Stomach smooth muscle (tissue), 2 donors: ENCODE measurements at regions not wholly inside any gene's neighbourhood (a gene's known extent, or its start where the extent isn't known, plus 50 kb on each side); places are given as distances from the start of the nearest gene placed in this dataset.

Source experiments
- H3K27ac ChIP-seq: one replicate; pipeline ENCODE4 v1.7.0; 2013; ENCODE audit warnings: mild to moderate bottlenecking, low read length, inconsistent platforms
- H3K27me3 ChIP-seq, 2 donors: one replicate each; pipeline ENCODE4 v1.7.0; 2013; ENCODE audit warnings: low read length in 2 of 2; ENCODE audit not compliant: insufficient read depth in 2 of 2, control insufficient read depth in 1 of 2
- H3K36me3 ChIP-seq, 2 donors: one replicate each; pipeline ENCODE4 v1.7.0; 2013; ENCODE audit warnings: low read length in 2 of 2; ENCODE audit not compliant: control insufficient read depth in 2 of 2, insufficient read depth in 2 of 2
- H3K4me1 ChIP-seq: one replicate; pipeline ENCODE4 v1.7.0; 2013; ENCODE audit warnings: low read length; ENCODE audit not compliant: control insufficient read depth, insufficient read depth
- H3K4me3 ChIP-seq, 2 donors: one replicate each; pipeline ENCODE4 v1.7.0; 2013; ENCODE audit warnings: low read length in 2 of 2
- H3K9ac ChIP-seq, 2 donors: one replicate each; pipeline ENCODE4 v1.7.0; 2013; ENCODE audit warnings: low read length in 2 of 2, mild to moderate bottlenecking in 1 of 2
- H3K9me3 ChIP-seq, 2 donors: one replicate each; pipeline ENCODE4 v1.7.0; 2013; ENCODE audit warnings: low read length in 2 of 2; ENCODE audit not compliant: control insufficient read depth in 2 of 2
- donor health status: healthy.
- donor health status: Pancreatic carcinoma.

GRCh38 chr10:43824934-43825333 is 176.3 kb upstream of the ZNF32 start:
- peak overlapping the region; percentile 53 for H3K27ac ChIP-seq
- H3K9ac ChIP-seq, result no peak overlapping the region

DNA sequence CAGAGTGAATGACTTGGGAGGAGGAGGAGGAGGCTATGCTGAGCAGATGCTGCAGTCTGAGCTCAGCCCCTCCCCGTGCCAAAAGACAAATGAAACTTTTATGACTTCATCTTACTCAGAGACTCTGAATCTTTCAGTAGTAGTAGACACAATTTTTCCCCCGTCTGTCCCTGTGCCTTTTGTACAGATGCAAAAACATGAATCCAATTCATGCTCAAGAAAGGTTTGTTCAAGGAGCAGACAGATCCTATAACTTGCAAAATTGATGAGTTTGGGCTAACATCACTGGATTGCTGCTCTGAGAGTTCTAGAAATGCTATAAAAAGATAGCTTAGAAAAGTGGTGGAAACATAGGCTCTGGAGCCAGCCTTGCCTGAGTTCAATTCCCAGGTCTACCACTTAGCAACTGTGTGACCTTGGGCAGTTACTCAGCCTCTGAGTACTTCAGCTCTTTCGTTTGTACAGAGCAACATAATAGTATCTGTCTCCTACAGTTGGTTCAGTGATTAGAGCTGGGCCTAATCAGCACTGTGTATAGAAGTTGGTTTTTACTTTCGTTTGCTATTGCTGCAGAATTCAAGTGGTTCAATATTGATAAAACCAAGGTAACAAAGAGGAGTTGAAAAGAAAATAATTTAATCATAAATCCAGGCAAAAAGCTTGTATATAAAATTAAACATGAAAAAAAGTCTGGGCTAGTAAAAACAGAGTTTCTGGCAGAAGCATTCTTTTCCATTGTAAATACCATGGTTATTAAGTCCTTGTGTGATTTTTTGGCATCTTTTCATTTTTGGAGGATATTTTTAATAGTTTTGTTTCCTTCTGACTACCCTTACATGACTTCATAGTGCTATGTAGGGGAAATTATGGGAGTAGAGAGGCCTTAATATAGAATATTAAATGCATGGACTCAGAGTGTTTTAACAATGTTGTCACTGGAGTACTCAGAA is 174.2 kb upstream of the ZNF32 start:
- no peak overlapping the region for H3K9ac ChIP-seq
- no peak overlapping the region for H3K4me3 ChIP-seq
- H3K36me3 ChIP-seq, result no peaks in the 10 kb centered on the region
- H3K27ac ChIP-seq, result no peak overlapping the region
- H3K4me1 ChIP-seq, result peaks cover 7% of the 10 kb centered on the region
- no peaks in the 10 kb centered on the region for H3K9me3 ChIP-seq
- no peaks in the 10 kb centered on the region for H3K27me3 ChIP-seq

More at GRCh38 chr10:43824934-43825333, 176.3 kb upstream of the ZNF32 start:
- H3K9me3 ChIP-seq, result no peaks in the 10 kb centered on the region
- H3K4me1 ChIP-seq, result peaks cover 7% of the 10 kb centered on the region
- no peak overlapping the region for H3K4me3 ChIP-seq
- no peaks in the 10 kb centered on the region for H3K27me3 ChIP-seq
- H3K36me3 ChIP-seq, result no peaks in the 10 kb centered on the region

DNA sequence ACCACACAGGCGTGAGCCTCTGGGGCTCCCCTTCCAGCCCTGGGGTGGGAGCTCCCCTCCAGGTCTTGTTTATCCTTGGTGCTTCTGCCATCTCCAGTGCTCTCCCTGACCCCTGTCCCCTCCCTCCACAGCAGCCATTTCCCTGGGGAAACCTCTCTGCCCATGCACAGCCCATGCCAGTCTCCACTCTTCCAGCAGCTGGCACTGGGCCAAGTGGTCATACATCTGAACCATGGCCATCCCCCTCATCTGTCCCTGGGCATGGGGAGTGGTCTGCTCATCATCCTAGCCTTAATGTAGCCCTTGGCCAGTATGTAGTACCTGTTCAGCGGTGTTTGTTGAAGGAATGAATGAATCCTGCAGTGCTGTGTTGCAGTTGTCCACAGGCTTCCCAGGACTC is 172.4 kb upstream of the ZNF32 start:
- H3K27me3 ChIP-seq, result no peaks in the 10 kb centered on the region
- no peak overlapping the region for H3K4me3 ChIP-seq
- H3K27ac ChIP-seq, result no peak overlapping the region
- H3K9me3 ChIP-seq, result no peaks in the 10 kb centered on the region
- H3K36me3 ChIP-seq, result no peaks in the 10 kb centered on the region
- no peak overlapping the region for H3K9ac ChIP-seq
- peaks cover 10% of the 10 kb centered on the region for H3K4me1 ChIP-seq

DNA sequence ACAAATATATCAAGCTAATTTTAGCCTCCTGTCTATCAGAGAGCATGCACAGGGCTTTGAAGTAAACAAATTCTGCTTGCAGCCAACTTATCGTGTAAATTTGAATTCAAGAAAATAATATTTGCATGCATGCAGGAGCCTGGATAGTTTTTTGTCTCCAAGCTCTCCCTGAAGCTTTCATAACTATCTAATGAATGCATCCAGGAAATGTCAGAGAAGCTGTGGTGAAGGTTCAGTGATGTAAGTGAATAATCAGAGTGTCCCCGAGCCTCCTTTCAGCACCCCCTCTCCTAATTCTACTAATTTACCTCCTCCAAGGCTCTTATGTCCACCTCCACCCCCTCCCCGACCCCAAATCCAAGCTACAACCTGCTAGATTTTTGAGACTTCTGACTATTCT is 172.0 kb upstream of the ZNF32 start:
- Histone ChIP-seq H3K4me3 (no peak overlapping the region), H3K27ac (no peak overlapping the region), H3K4me1 (peaks cover 10% of the 10 kb centered on the region), H3K36me3 (no peaks in the 10 kb centered on the region), H3K9me3 (no peaks in the 10 kb centered on the region), H3K9ac (no peak overlapping the region), H3K27me3 (no peaks in the 10 kb centered on the region)

GRCh38 chr10:43819464-43820230 is 171.0 kb upstream of the ZNF32 start:
- H3K27me3 ChIP-seq, result no peaks in the 10 kb centered on the region
- peaks cover 10% of the 10 kb centered on the region for H3K4me1 ChIP-seq
- no peak overlapping the region for H3K9ac ChIP-seq
- H3K36me3 ChIP-seq, result no peaks in the 10 kb centered on the region
- no peak overlapping the region for H3K27ac ChIP-seq
- H3K9me3 ChIP-seq, result no peaks in the 10 kb centered on the region
- H3K4me3 ChIP-seq, result no peak overlapping the region

DNA sequence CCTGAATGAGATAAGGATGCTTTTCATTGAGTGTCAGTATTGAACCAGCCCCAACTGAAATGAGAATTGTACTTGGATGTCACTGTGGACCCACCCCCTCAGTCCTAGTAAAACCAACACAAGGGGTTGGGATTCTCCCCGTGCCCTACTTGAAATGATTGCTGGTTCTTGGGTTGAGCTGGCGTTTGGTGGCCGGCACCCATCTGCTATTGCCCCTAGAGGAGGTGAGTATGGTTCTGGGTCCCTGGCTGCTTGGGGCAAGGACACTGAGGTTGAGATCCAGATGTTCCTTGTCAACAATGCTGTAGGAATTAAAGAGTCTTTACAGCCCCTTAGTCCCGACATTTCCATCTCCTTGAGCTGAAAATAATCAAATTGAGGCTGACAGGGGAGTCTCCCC is 170.0 kb upstream of the ZNF32 start:
- Histone ChIP-seq H3K4me3 (no peak overlapping the region), H3K27ac (no peak overlapping the region), H3K9ac (no peak overlapping the region), H3K36me3 (no peaks in the 10 kb centered on the region), H3K27me3 (no peaks in the 10 kb centered on the region), H3K9me3 (no peaks in the 10 kb centered on the region), H3K4me1 (peaks cover 10% of the 10 kb centered on the region)

DNA sequence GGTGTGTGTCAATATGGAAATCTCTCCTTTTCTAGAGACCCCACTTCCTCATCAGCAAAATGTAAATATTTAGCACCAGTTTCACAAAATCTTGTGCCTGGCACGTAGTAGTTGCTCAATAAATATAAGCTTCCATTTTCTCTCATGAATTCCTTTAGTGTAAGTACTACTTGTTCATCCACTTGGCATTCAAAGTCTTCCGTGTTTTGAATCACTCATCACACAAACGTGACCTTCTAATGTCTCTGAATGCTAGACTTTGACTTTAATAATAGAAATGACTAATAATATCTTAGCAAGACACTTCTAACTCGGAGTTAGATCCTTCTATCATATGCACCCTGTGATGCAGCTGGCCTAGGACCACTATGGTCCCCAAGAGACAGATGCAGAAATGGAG is 168.7 kb upstream of the ZNF32 start:
- Histone ChIP-seq H3K9me3 (no peaks in the 10 kb centered on the region), H3K36me3 (no peaks in the 10 kb centered on the region), H3K9ac (no peak overlapping the region), H3K27me3 (no peaks in the 10 kb centered on the region), H3K4me1 (peaks cover 10% of the 10 kb centered on the region), H3K4me3 (no peak overlapping the region), H3K27ac (no peak overlapping the region)

- Histone ChIP-seq H3K4me3 (peak overlapping the region in 1 of 2 donors; percentile 24), H3K9ac (no peak overlapping the region), H3K9me3 (no peaks in the 10 kb centered on the region), H3K4me1 (peaks cover 8% of the 10 kb centered on the region), H3K27ac (peak overlapping the region; percentile 12), H3K27me3 (no peaks in the 10 kb centered on the region), H3K36me3 (no peaks in the 10 kb centered on the region)
These were observed 168.0 kb upstream of the ZNF32 start for GRCh38 chr10:43816351-43817321.

DNA sequence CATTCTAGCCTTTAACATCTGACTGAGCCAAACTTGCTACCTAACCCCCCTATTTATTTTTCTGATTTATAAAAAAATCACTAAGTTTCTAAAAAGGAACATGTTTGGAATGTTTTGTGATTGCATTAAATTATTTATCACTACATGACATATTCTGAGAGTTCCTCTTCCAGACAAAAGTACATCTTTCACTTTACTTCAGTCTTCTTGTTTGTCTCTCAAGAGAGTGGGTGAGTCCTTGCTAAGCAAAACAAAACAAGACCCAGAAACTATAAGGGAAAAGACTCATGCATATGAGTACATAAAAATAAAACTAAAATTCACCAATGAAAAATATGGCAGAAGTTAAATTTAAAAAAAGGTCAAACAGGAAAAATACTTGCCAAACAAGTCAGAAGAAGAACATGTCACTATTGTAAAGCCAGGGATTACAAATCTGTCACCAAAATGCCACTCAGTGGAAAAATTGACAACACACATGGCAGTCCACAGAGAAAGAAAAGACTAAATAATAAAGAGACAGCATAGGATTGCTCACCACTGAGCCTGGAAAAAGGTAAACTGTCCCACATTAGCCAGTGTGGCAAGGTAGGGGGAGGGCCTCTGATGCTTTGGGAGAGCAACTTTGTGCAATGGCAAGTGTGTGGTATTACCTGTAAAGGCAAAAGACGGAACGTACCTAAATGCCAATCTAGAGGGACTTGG is 166.7 kb upstream of the ZNF32 start:
- H3K27me3 ChIP-seq, result no peaks in the 10 kb centered on the region
- H3K36me3 ChIP-seq, result no peaks in the 10 kb centered on the region
- H3K9ac ChIP-seq, result no peak overlapping the region
- H3K4me3 ChIP-seq, result no peak overlapping the region
- H3K4me1 ChIP-seq, result peaks cover 3% of the 10 kb centered on the region
- H3K9me3 ChIP-seq, result no peaks in the 10 kb centered on the region
- no peak overlapping the region for H3K27ac ChIP-seq

- peaks cover 3% of the 10 kb centered on the region for H3K4me1 ChIP-seq
- no peak overlapping the region for H3K27ac ChIP-seq
- H3K36me3 ChIP-seq, result no peaks in the 10 kb centered on the region
- no peak overlapping the region for H3K9ac ChIP-seq
- H3K9me3 ChIP-seq, result no peaks in the 10 kb centered on the region
- H3K27me3 ChIP-seq, result no peaks in the 10 kb centered on the region
- no peak overlapping the region for H3K4me3 ChIP-seq
These were observed 166.0 kb upstream of the ZNF32 start for GRCh38 chr10:43814663-43815062.
